ENCODE measurements at regions not wholly inside any gene's neighbourhood (a gene's known extent, or its start where the extent isn't known, plus 50 kb on each side); places are given as distances from the start of the nearest gene placed in this dataset.
A peak's percentile ranks its signal among the peaks of the same experiment; 100 is the strongest.

GRCh38 chr15:38164507-38164906 lies 88.1 kb upstream of the SPRED1 start:
- ChIA-PET POLR2A (no interaction called here), CTCF (interaction anchor here (0.7 kb wide), 1 partner anchor 170 kb away, joined by 3 read pairs; no protein-coding TSS in a partner anchor)
- Histone ChIP-seq H3K27ac (ENCODE audit: low read depth in 2 of 2, low read length in 1 of 2) (peak overlapping the region in 1 of 2 experiments; percentile 16; a peak in 1 of 4 replicates), H3F3A (replicated peaks; ENCODE audit: insufficient read depth) (no peaks in the 10 kb centered on the region), H3K36me3 (replicated peaks in 1 of 2; ENCODE audit: control insufficient read depth in 1 of 2, insufficient read depth in 2 of 2, low read length in 1 of 2) (no peaks in the 10 kb centered on the region), H3K4me2 (no peak overlapping the region), H3K4me3 (ENCODE audit: low read depth in 2 of 2, low read length in 1 of 2) (no peak overlapping the region), H3K27me3 (ENCODE audit: insufficient read depth) (no peaks in the 10 kb centered on the region), H3K9me3 (no peaks in the 10 kb centered on the region), H2AFZ (ENCODE audit: low read depth) (no peak overlapping the region), H3K9ac (no peak overlapping the region), H3K9me2 (no peaks in the 10 kb centered on the region), H3K79me2 (ENCODE audit: insufficient read depth) (no peaks in the 10 kb centered on the region), H4K20me1 (ENCODE audit: insufficient read depth) (no peaks in the 10 kb centered on the region), H3K4me1 (ENCODE audit: control insufficient read depth in 1 of 2, insufficient read depth in 2 of 2, low read depth in 1 of 2, low read length in 1 of 2) (peaks cover 0 to 11% of the 10 kb centered on the region in 2 experiments; a peak in 2 of 4 replicates)
- WGBS (ENCODE audit: low lambda C conversion rate): 66% methylated on average over 4 of the region's 4 CpGs
- TF ChIP-seq TCF12 (IDR thresholded peaks at IDR 0.05) (no peak), REST (IDR thresholded peaks at IDR 0.05; ENCODE audit: low read depth, low read length) (no peak)
- DNase-seq: no peak

- Histone ChIP-seq H3K36me3 (replicated peaks in 1 of 2; ENCODE audit: control insufficient read depth in 1 of 2, insufficient read depth in 2 of 2, low read length in 1 of 2) (no peaks in the 10 kb centered on the region), H3F3A (replicated peaks; ENCODE audit: insufficient read depth) (no peaks in the 10 kb centered on the region), H3K4me2 (no peak overlapping the region), H3K9me2 (no peaks in the 10 kb centered on the region), H3K4me3 (ENCODE audit: low read depth in 2 of 2, low read length in 1 of 2) (no peak overlapping the region), H2AFZ (ENCODE audit: low read depth) (no peak overlapping the region), H3K27ac (ENCODE audit: low read depth in 2 of 2, low read length in 1 of 2) (peak overlapping the region in 1 of 2 experiments; percentile 16; a peak in 1 of 4 replicates), H3K9me3 (no peaks in the 10 kb centered on the region), H4K20me1 (ENCODE audit: insufficient read depth) (no peaks in the 10 kb centered on the region), H3K79me2 (ENCODE audit: insufficient read depth) (no peaks in the 10 kb centered on the region), H3K4me1 (ENCODE audit: control insufficient read depth in 1 of 2, insufficient read depth in 2 of 2, low read depth in 1 of 2, low read length in 1 of 2) (peaks cover 0 to 11% of the 10 kb centered on the region in 2 experiments; a peak in 2 of 4 replicates), H3K27me3 (ENCODE audit: insufficient read depth) (no peaks in the 10 kb centered on the region), H3K9ac (no peak overlapping the region)
- POLR2A ChIA-PET: no interaction called here
- WGBS (ENCODE audit: low lambda C conversion rate): 53% methylated on average over 2 of the region's 2 CpGs
- DNase-seq: no peak
- CTCF ChIA-PET: no interaction called here
- no peak for TF ChIP-seq TCF12 (IDR thresholded peaks at IDR 0.05)
- TF ChIP-seq MAX (IDR thresholded peaks at IDR 0.05; ENCODE audit: low read depth): no peak
- no peak for TF ChIP-seq POLR2AphosphoS5 (IDR thresholded peaks at IDR 0.05; ENCODE audit: low read depth, low read length)
- TF ChIP-seq MXI1 (IDR thresholded peaks at IDR 0.05; ENCODE audit: low read depth, low read length): no peak
- no peak for TF ChIP-seq MEF2A (IDR thresholded peaks at IDR 0.05; ENCODE audit: borderline replicate concordance, low read depth)
- TF ChIP-seq TAF1 (IDR thresholded peaks at IDR 0.05; ENCODE audit: borderline replicate concordance, low read depth, low read length): no peak
- no peak for TF ChIP-seq PBX3 (IDR thresholded peaks at IDR 0.05)
- TF ChIP-seq SMC3 (IDR thresholded peaks at IDR 0.05; ENCODE audit: low read depth, low read length): no peak
- no peak for TF ChIP-seq ELF1 (IDR thresholded peaks at IDR 0.05)
- TF ChIP-seq TEAD4 (IDR thresholded peaks at IDR 0.05; ENCODE audit: borderline replicate concordance, insufficient read depth): no peak
- TF ChIP-seq NRF1 (IDR thresholded peaks at IDR 0.05; ENCODE audit: low read depth, low read length): no peak
These were observed 84.1 kb upstream of the SPRED1 start for GRCh38 chr15:38168467-38169070.

Measured in SK-N-SH (cell line).